ENCODE measurements at regions not wholly inside any gene's neighbourhood (a gene's known extent, or its start where the extent isn't known, plus 50 kb on each side); places are given as distances from the start of the nearest gene placed in this dataset.

DNA sequence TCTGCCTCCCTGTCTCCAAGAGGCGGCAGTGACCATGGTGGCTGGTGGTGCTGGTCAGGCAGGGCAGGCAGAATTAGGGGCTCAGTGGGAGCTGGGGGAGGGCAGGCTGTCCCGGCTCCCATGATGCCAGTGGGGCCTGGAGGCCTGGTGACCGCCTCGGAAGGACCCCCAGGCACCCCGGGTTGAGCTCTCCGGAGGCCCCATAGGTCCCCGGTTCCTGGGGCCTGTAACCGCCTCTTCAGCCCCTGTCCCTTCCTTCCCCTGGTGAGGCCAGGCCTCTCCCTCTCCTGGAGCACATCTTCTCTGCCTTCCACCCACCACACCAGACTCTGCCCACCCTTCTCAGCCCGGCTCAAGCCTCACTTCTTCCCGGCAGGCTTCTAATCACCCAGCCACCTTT lies 117.7 kb upstream of the GSC start:
- no peak for DNase-seq (ENCODE audit: low read depth)

DNA sequence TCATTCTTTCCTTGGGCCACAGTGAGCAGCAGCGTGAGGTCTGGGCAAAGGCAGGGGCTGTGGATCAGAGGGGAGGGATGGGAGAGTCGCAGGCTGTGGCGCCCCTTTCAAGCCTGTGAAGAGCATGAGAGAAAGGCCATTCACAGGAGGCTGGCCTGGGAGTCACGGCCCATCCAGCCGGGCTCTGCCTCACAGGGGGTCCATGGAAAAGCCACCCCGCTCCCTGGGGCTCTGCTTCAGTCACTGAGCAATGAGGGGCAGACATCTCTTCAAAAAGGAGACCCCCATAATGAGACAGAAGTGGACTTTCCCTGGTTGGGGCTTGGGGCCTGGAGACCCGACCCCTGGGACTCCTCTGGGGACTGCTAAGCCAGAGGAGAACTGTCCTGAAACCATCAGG lies 117.0 kb upstream of the GSC start:
- DNase-seq (ENCODE audit: low read depth): no peak

DNA sequence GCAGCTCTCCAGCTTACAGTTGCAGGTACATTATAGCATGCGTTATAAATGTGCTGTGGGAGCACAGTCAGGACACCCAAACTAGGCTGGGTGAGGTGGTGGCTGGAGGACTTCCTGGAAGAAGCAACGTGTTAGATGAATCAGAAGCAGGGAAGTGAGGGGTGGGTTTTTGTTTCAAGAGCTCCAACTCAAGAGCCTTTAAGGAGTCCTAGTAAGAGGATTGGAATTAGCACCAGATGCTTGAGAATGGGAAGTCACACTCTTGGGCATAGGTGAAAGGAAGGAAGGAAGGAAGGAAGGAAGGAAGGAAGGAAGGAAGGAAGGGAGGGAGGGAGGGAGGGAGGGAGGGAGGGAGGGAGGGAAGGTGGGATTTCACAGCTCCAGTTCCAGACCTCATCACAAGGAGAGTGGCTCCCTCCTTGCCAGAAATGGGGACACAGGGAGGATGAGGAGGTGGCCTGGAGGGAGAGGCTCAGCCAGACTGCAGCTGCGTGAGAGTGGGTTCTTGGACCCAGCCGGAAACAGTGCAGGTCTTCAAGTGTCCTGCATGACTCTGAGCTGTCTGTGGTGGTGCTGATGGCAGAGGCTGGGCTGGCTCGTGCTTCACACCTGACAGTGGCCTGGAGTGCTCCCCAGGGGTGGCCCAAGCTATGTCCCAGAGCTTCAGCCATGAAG lies 115.7 kb upstream of the GSC start:
- no peak for DNase-seq (ENCODE audit: low read depth)

DNA sequence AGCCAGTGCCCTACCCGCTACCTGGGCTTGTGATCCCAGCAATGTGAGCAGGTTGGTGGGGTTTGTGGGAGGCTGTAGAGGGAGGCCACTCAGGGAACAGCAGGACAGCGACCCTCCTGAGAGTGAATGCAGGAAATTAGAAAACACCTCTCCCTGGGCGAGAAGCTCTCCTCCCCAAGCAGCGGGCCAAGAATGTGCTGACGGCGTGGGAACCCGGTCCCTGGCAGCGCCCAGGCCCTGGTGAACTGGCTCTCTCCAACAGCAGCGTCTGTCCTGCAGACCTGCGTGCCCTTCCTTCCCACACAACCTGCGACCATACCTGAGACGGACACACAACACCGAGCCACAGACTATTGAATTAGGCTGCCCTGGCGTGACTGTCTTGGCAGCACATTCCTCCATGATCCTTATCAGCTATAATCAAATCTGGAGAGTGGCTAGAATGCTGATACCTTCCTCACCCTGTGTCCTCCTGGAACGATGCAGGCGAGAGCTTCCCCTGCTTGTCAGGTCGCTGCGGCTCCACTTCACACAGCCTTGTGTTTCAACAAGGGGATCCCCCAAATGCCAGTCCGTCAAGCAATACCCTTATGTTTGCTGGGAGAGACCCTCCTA lies 114.8 kb upstream of the GSC start:
- no peak for DNase-seq (ENCODE audit: low read depth)

- no peak for DNase-seq (ENCODE audit: low read depth)
Observed at GRCh38 chr14:94882401-94882800, 112.5 kb upstream of the GSC start.

DNA sequence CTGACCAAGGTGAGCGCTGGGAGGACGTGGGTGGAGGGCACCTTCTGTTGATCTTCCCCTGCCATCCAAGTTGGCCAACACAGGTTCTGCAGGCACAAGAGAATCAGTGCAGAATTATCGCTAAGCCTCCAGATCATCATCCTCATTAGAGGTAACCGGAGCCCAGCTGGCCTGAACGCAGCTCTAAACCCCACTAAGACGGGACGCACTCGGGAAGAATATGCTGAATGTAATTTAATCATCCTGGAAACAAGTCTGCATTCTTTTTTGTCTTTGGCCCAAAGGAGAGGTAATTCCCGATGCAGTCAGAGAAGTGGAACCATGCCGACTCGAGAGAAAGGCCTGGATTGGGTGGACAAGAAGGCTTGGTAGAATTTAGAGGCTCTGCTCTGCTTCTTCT lies 111.0 kb upstream of the GSC start:
- no peak for DNase-seq (ENCODE audit: low read depth)

GRCh38 chr14:94880106-94880505 lies 110.2 kb upstream of the GSC start:
- no peak for DNase-seq (ENCODE audit: low read depth)

- DNase-seq (ENCODE audit: low read depth): no peak
Observed at GRCh38 chr14:94879537-94879936, 109.6 kb upstream of the GSC start.

- DNase-seq (ENCODE audit: low read depth): no peak
Observed at GRCh38 chr14:94876306-94876705, 106.4 kb upstream of the GSC start.

GRCh38 chr14:94875256-94875655 lies 105.3 kb upstream of the GSC start:
- no peak for DNase-seq (ENCODE audit: low read depth)

GRCh38 chr14:94868772-94869072 lies 98.8 kb upstream of the GSC start:
- DNase-seq (ENCODE audit: low read depth): no peak

DNA sequence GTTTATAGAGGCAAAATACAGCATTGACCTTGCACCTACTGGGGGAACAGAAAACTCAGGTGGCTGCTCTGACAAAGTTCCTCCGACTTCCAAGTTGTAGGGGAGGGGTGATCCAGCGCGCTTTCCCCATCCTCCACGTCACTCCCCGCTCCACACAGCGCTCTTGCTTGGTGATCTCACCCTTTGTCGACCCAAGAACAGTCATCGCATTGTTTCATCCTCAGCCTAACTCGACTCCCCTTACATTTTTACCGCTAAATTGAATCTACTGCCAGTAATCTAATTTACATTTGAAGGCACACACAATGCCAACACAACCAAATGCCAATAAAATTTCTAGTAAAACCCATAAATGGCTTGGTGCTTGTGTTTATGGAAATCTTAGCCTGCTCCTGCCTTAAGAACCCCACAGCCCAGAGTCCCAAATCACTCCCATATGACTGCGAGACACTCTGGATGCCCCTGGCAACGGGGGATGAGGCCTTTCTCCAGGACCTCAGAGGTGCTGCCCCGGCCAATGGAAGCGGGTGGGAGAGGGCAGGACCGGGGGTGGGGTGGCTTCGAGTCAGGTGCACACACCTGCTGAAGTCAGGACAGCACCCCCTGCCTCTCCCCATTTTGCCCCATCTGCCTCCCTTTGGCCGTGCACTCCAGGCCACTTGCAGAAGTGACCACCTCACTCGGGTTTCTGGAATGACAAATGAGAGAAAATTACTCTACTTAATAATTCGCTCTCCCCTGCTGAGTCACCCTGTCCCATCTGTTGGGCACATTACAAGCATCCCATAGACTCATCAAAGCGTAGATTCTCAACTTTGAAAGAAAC lies 98.2 kb upstream of the GSC start:
- DNase-seq (ENCODE audit: low read depth): no peak

DNA sequence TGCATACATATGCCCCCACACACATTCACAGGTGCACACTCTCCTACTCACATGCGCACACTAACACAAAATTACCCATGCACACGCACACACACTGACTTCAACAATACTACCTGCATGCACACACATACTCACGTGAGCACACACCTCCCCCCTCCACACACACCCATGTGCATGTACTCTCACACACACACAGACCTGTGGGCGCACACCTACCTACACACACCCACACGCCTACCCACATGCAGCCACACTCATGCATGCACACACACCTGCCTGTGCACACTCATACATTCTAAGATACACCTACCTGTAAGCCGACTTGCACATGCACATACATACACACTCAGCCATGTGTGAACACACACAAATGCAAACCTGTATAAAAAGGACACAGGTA lies 97.3 kb upstream of the GSC start:
- no peak for DNase-seq (ENCODE audit: low read depth)

- no peak for DNase-seq (ENCODE audit: low read depth)
Observed at GRCh38 chr14:94864387-94865195, 94.7 kb upstream of the GSC start.

- DNase-seq (ENCODE audit: low read depth): no peak
Observed at GRCh38 chr14:94863366-94863765, 93.5 kb upstream of the GSC start.

DNA sequence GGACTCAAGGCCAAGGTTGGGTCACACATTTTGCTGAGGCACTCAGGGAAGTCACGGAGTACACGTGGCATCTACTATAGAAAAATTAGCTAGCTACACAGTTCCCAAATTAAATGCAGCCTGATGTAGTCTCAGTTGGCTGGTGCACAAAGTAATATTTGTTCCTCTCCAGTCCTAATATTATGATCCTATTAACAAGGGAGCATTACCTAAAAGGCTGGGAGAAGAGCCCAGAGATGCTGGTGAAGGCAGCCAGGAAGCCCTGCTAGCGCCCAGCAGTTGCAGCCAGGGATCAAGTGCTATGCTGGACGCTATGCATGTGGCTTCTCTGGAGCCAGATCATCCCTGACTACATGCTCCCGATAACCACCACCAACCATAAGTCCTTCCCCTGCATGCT lies 88.0 kb upstream of the GSC start:
- DNase-seq (ENCODE audit: low read depth): no peak

DNA sequence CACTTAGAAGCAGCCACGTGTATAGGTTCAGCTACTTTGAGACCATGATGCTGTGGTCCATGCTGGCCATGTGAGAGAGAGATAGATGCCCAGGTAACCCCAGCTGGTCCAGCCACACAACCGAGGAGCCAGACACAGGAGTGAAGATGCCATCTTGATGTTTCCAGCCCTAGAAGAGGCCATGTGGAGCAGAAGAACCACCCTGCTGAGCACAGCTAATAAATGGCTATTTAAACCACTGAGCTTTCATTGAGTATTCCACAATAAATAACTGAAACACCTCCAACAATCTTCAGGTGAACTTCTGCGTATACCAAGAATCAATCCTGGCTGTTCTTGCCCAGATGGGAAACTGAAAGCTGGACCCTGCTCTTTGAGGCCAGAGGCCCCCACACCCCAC lies 84.0 kb upstream of the GSC start:
- no peak for DNase-seq (ENCODE audit: low read depth)

DNA sequence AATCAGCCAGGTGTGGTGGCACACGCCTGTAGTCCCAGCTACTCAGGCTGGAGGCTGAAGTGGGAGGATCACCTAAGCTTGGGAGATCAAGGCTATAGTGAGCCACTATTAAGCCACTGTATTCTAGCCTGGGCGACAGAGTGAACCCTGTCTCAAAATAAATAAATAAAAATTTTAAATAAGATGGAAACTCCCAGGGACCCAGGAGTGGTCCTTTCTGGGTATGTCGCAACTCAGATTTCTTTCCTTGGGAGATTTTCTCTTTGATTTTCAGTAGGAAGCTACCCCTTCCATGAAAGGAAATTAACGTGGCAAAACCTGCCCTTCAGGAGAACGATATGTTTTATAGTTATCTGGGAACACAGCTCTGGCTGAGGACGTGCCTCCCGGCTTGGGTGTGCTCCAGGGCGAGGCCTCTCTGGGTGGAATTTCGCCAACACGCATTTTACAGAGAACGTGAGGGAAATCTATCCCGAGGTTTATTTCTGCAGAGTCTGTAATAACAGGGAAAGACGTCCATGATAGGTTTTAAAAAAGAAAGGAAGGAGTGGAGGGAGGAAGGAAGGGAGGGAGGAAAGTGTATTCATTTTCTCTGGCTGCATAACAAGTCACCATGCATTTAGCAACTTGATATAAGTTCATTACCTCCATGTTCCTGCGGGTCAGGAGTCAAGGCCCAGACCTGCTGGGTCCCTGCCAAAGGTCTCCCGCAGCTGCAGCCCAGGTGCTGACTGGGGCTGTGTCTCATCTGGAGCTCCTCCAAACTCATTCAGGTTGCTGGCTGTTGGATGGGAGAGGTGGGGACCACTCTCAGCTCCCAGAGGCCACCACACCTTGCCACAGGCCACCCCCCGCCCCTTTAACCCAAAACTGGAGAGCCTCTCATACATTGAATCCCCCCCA lies 80.6 kb upstream of the GSC start:
- DNase-seq (ENCODE audit: low read depth): no peak

- DNase-seq (ENCODE audit: low read depth): no peak
Observed at GRCh38 chr14:94844593-94845152, 74.8 kb upstream of the GSC start.

- DNase-seq (ENCODE audit: low read depth): no peak
Observed at GRCh38 chr14:94840467-94840866, 70.6 kb upstream of the GSC start.

GRCh38 chr14:94839348-94839747 lies 69.4 kb upstream of the GSC start:
- DNase-seq (ENCODE audit: low read depth): no peak

All from fibroblast of gingiva (primary cell).